Left ventricle myocardium inferior (tissue), 1 donor: ENCODE measurements at regions not wholly inside any gene's neighbourhood (a gene's known extent, or its start where the extent isn't known, plus 50 kb on each side); places are given as distances from the start of the nearest gene placed in this dataset.

Experiments used
- DNase-seq: peaks from one replicate; pipeline ENCODE4 v3.0.0-alpha.2; 2020
- H3K27ac ChIP-seq: fragments of 200-600 bp; replicated peaks from 2 replicates; pipeline ENCODE4 v1.8.0; 2021
- H3K27me3 ChIP-seq: fragments of 200-600 bp; 2 replicates; pipeline ENCODE4 v1.8.0; 2021; ENCODE audit warnings: low read depth
- H3K36me3 ChIP-seq: fragments of 200-600 bp; 2 replicates; pipeline ENCODE4 v1.8.0; 2021
- H3K4me1 ChIP-seq: fragments of 200-600 bp; 2 replicates; pipeline ENCODE4 v1.8.0; 2021
- H3K4me3 ChIP-seq: fragments of 200-600 bp; 2 replicates; pipeline ENCODE4 v1.8.0; 2021; ENCODE audit warnings: mild to moderate bottlenecking, moderate library complexity
- H3K9me3 ChIP-seq: fragments of 200-600 bp; replicated peaks from 2 replicates; pipeline ENCODE4 v1.8.0; 2021
- CTCF ChIP-seq: fragments of 200-600 bp; IDR thresholded peaks from 2 replicates; pipeline ENCODE4 v1.8.0; 2021; ENCODE audit warnings: antibody characterized with exemption, mild to moderate bottlenecking, borderline replicate concordance
- intact Hi-C: fragments of 100-400 bp; cut with micrococcal nuclease; formaldehyde crosslinking; loops from one replicate; pipeline ENCODE4 v1.11.0; 2022
- donor health status: DM: no; HTN: yes; CAD: no; lungs with severe emphysema.

- intact Hi-C loops: no loop called here
- DNase-seq: no peak
- TF ChIP-seq CTCF: no peak
- peaks cover 34% of the 10 kb centered on the region for H3K27me3 ChIP-seq
- H3K4me1 ChIP-seq: no peaks in the 10 kb centered on the region
- no peak overlapping the region for H3K4me3 ChIP-seq
- no peaks in the 10 kb centered on the region for H3K9me3 ChIP-seq
- H3K27ac ChIP-seq: no peak overlapping the region
- no peaks in the 10 kb centered on the region for H3K36me3 ChIP-seq
Observed at GRCh38 chr2:7444626-7445025, 527.4 kb downstream of the RNF144A start.

- no peak for TF ChIP-seq CTCF
- Histone ChIP-seq H3K27ac (no peak overlapping the region), H3K4me3 (no peak overlapping the region), H3K9me3 (no peaks in the 10 kb centered on the region), H3K4me1 (no peaks in the 10 kb centered on the region), H3K27me3 (peaks cover 18% of the 10 kb centered on the region), H3K36me3 (no peaks in the 10 kb centered on the region)
- no peak for DNase-seq
- intact Hi-C loops: no loop called here
Observed at GRCh38 chr2:7448578-7449264, 531.5 kb downstream of the RNF144A start.

GRCh38 chr2:7449298-7449697 is 532.1 kb downstream of the RNF144A start:
- intact Hi-C loops: no loop called here
- Histone ChIP-seq H3K4me1 (no peaks in the 10 kb centered on the region), H3K36me3 (no peaks in the 10 kb centered on the region), H3K27me3 (peaks cover 15% of the 10 kb centered on the region), H3K9me3 (no peaks in the 10 kb centered on the region), H3K4me3 (no peak overlapping the region), H3K27ac (no peak overlapping the region)
- DNase-seq: no peak
- TF ChIP-seq CTCF: no peak

GRCh38 chr2:7450188-7450832 is 533.1 kb downstream of the RNF144A start:
- Histone ChIP-seq H3K27me3 (peaks cover 24% of the 10 kb centered on the region), H3K36me3 (no peaks in the 10 kb centered on the region), H3K9me3 (no peaks in the 10 kb centered on the region), H3K4me3 (no peak overlapping the region), H3K27ac (no peak overlapping the region), H3K4me1 (no peaks in the 10 kb centered on the region)
- no peak for DNase-seq
- intact Hi-C loops: no loop called here
- TF ChIP-seq CTCF: no peak

- intact Hi-C loops: no loop called here
- H3K9me3 ChIP-seq: no peaks in the 10 kb centered on the region
- peaks cover 24% of the 10 kb centered on the region for H3K27me3 ChIP-seq
- no peak for TF ChIP-seq CTCF
- H3K4me1 ChIP-seq: no peaks in the 10 kb centered on the region
- no peak overlapping the region for H3K4me3 ChIP-seq
- DNase-seq: no peak
- H3K27ac ChIP-seq: no peak overlapping the region
- no peaks in the 10 kb centered on the region for H3K36me3 ChIP-seq
Observed at GRCh38 chr2:7450833-7451190, 533.6 kb downstream of the RNF144A start.
